ENCODE measurements at regions not wholly inside any gene's neighbourhood (a gene's known extent, or its start where the extent isn't known, plus 50 kb on each side); places are given as distances from the start of the nearest gene placed in this dataset.

GRCh38 chr10:42973870-42974692 lies 102.8 kb upstream of the RET start:
- TF ChIP-seq CTCF (IDR thresholded peaks at IDR 0.05) (no peak), POLR2A (IDR thresholded peaks at IDR 0.05) (no peak)

Data from adrenal gland (tissue), 5 donors.